Stimulated activated naive B cell treated with anti-CD40 and anti-IgM and Interleukin-4, amounts not matched to agents 10 μg/mL and 1 μg/mL and 100 μg/mL, for 72 hours (primary cell): ENCODE measurements at regions not wholly inside any gene's neighbourhood (a gene's known extent, or its start where the extent isn't known, plus 50 kb on each side); places are given as distances from the start of the nearest gene placed in this dataset.
"Not testable (repeated sequence)": the region's sequence is repeated elsewhere in the genome, so short reads cannot be mapped to it uniquely, and the experiment has no call there.

Experiments
- ATAC-seq, 2 donors: fragments of 150-1000 bp; cut with Tn5 transposase; replicated peaks; 2 replicates each; pipeline ENCODE4 v1.10.0; 2021; ENCODE audit warnings: moderate library complexity in 1 of 2
- DNase-seq: peaks from one replicate; pipeline ENCODE4 v3.0.0; 2021
- H3K27ac Mint-ChIP-seq: one replicate; pipeline ENCODE4 v1.8.0; 2022; ENCODE audit warnings: mild to moderate bottlenecking, mixed read lengths
- H3K27me3 Mint-ChIP-seq, 2 donors: one replicate each; pipeline ENCODE4 v1.8.0; 2022; ENCODE audit warnings: mixed read lengths in 2 of 2
- H3K36me3 Mint-ChIP-seq, 2 donors: one replicate each; pipeline ENCODE4 v1.8.0; 2022; ENCODE audit warnings: mixed read lengths in 2 of 2, mild to moderate bottlenecking in 1 of 2
- H3K4me1 Mint-ChIP-seq, 2 donors: one replicate each; pipeline ENCODE4 v1.8.0; 2022; ENCODE audit warnings: mixed read lengths in 2 of 2, mild to moderate bottlenecking in 1 of 2
- H3K4me3 Mint-ChIP-seq, 2 donors: one replicate each; pipeline ENCODE4 v1.8.0; 2022; ENCODE audit warnings: mild to moderate bottlenecking in 2 of 2, mixed read lengths in 2 of 2, moderate library complexity in 1 of 2
- H3K9me3 Mint-ChIP-seq, 2 donors: one replicate each; pipeline ENCODE4 v1.8.0; 2022; ENCODE audit warnings: mixed read lengths in 2 of 2, mild to moderate bottlenecking in 1 of 2

GRCh38 chr3:181534781-181535221, 176.9 kb upstream of the SOX2 start:
- Mint-ChIP-seq H3K9me3 (no peaks in the 10 kb centered on the region), H3K27me3 (no peaks in the 10 kb centered on the region), H3K36me3 (no peaks in the 10 kb centered on the region), H3K27ac (no peak overlapping the region), H3K4me3 (no peak overlapping the region), H3K4me1 (no peaks in the 10 kb centered on the region)
- ATAC-seq (no peak), DNase-seq (no peak)

- Mint-ChIP-seq H3K4me1 (no peaks in the 10 kb centered on the region), H3K27ac (no peak overlapping the region), H3K27me3 (no peaks in the 10 kb centered on the region), H3K4me3 (no peak overlapping the region), H3K9me3 (no peaks in the 10 kb centered on the region), H3K36me3 (no peaks in the 10 kb centered on the region)
- ATAC-seq, result no peak
- DNase-seq, result no peak
These were observed 177.9 kb upstream of the SOX2 start for GRCh38 chr3:181533811-181534210.

- Mint-ChIP-seq H3K36me3 (no peaks in the 10 kb centered on the region), H3K4me1 (no peaks in the 10 kb centered on the region), H3K27ac (no peak overlapping the region), H3K9me3 (peaks cover 4 to 8% of the 10 kb centered on the region in 2 donors), H3K27me3 (no peaks in the 10 kb centered on the region), H3K4me3 (no peak overlapping the region)
- DNase-seq (no peak), ATAC-seq (no peak)
These were observed 181.1 kb upstream of the SOX2 start for GRCh38 chr3:181530584-181530983.

- Mint-ChIP-seq H3K4me1 (no peaks in the 10 kb centered on the region), H3K27me3 (no peaks in the 10 kb centered on the region), H3K9me3 (peaks cover 12 to 24% of the 10 kb centered on the region in 2 donors), H3K27ac (no peak overlapping the region), H3K36me3 (no peaks in the 10 kb centered on the region), H3K4me3 (no peak overlapping the region)
- ATAC-seq (no peak), DNase-seq (no peak)
These were observed 189.9 kb upstream of the SOX2 start for GRCh38 chr3:181521831-181522230.

GRCh38 chr3:181518222-181518621, 193.5 kb upstream of the SOX2 start:
- Mint-ChIP-seq H3K27me3 (no peaks in the 10 kb centered on the region), H3K27ac (no peak overlapping the region), H3K9me3 (peaks cover 8 to 18% of the 10 kb centered on the region in 2 donors), H3K4me3 (no peak overlapping the region), H3K36me3 (no peaks in the 10 kb centered on the region), H3K4me1 (no peaks in the 10 kb centered on the region)
- ATAC-seq (no peak), DNase-seq (no peak)

GRCh38 chr3:181512787-181513186, 198.9 kb upstream of the SOX2 start:
- Mint-ChIP-seq H3K27me3 (no peaks in the 10 kb centered on the region), H3K9me3 (peaks cover 24 to 41% of the 10 kb centered on the region in 2 donors), H3K36me3 (no peaks in the 10 kb centered on the region), H3K4me3 (no peak overlapping the region), H3K4me1 (no peaks in the 10 kb centered on the region), H3K27ac (no peak overlapping the region)
- DNase-seq (no peak), ATAC-seq (no peak)

DNA sequence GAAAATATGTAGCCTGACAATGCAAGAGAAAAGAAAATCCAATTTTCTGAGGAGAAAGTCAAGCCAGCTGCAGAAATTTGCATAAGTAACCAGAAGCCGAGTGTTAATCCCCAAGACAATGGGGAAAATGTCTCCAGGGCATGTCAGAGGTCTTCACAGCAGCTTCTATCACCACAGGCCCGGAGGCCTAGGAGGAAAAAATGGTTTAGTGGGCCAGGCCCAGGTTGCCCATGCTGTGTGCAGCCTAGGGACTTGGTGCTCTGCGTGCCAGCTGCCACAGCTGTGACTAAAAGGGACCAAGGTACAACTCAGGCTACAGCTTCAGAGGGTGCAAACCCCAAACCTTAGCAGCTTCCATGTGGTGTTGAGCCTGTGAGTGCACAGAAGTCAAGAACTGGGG, 201.2 kb upstream of the SOX2 start:
- ATAC-seq (no peak), DNase-seq (no peak)
- H3K27me3 Mint-ChIP-seq, result no peaks in the 10 kb centered on the region
- H3K4me3 Mint-ChIP-seq, result no peak overlapping the region
- no peaks in the 10 kb centered on the region for H3K36me3 Mint-ChIP-seq
- no peak overlapping the region for H3K27ac Mint-ChIP-seq
- H3K4me1 Mint-ChIP-seq, result no peaks in the 10 kb centered on the region
- peaks cover 22 to 34% of the 10 kb centered on the region in 2 donors for H3K9me3 Mint-ChIP-seq

DNA sequence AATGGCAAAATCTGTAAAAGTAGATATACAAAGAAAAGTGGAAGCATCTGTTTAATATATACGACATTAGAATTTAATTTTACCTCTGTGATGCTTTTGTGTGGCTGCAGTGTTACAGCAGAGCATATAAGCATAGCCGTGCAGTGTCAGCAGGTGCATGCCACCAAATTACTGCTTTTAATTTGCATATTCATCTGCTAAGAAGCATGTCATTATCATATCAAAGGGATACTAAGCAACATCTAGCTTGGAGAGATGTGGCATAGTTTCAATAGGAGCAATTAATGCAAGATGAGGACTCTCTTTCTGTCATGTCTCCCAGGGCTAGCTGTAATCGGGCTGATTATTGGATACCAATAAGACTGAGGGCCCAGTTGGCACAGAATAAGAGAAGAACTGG, 214.4 kb upstream of the SOX2 start:
- Mint-ChIP-seq H3K4me1 (no peaks in the 10 kb centered on the region), H3K36me3 (no peaks in the 10 kb centered on the region), H3K27me3 (no peaks in the 10 kb centered on the region), H3K4me3 (no peak overlapping the region), H3K27ac (no peak overlapping the region), H3K9me3 (no peaks in the 10 kb centered on the region)
- no peak for DNase-seq
- no peak for ATAC-seq

DNA sequence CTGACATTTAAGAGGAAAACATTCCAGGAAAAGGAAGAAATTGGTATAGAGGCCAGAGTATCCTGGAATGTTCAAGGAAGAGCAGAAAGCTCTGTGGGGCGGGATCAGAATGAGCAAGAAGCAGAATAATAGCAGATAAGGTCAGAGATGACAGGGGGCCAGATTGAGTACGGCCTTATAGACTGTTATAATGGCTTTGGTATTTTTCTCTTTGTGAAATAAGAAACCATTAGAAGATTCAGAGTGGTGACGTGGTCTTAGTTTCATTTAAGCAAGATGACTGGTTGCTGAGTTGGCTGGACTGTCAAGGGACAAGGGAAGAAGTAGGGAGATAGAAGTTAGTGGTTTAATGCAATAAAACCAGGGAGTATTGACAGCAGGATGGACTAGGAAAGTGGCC, 218.3 kb upstream of the SOX2 start:
- Mint-ChIP-seq H3K9me3 (no peaks in the 10 kb centered on the region), H3K36me3 (no peaks in the 10 kb centered on the region), H3K27me3 (no peaks in the 10 kb centered on the region), H3K4me1 (no peaks in the 10 kb centered on the region), H3K27ac (no peak overlapping the region), H3K4me3 (no peak overlapping the region)
- ATAC-seq, result no peak
- DNase-seq, result no peak

DNA sequence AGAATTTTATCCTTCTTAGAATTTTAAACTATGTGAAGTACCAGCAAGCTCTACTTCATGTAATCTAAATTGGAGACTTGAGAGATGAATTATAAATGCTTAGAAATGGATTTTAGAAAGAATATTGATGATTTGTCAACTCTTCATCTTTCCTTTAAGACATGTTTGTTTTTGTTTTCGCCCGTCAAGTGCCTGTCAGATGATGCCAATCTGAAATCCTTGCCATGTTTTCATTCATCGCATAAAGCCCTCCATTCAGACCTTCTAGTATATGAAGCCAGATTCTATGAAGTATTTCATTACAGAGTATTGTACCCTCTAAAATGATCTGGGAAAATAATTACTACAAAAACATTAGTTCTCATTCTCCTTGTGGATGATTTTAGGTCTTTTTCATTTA, 223.2 kb upstream of the SOX2 start:
- DNase-seq (no peak), ATAC-seq (no peak)
- H3K4me1 Mint-ChIP-seq, result no peaks in the 10 kb centered on the region
- no peaks in the 10 kb centered on the region for H3K9me3 Mint-ChIP-seq
- H3K36me3 Mint-ChIP-seq, result no peaks in the 10 kb centered on the region
- no peaks in the 10 kb centered on the region for H3K27me3 Mint-ChIP-seq
- H3K4me3 Mint-ChIP-seq, result no peak overlapping the region
- H3K27ac Mint-ChIP-seq, result no peak overlapping the region

DNA sequence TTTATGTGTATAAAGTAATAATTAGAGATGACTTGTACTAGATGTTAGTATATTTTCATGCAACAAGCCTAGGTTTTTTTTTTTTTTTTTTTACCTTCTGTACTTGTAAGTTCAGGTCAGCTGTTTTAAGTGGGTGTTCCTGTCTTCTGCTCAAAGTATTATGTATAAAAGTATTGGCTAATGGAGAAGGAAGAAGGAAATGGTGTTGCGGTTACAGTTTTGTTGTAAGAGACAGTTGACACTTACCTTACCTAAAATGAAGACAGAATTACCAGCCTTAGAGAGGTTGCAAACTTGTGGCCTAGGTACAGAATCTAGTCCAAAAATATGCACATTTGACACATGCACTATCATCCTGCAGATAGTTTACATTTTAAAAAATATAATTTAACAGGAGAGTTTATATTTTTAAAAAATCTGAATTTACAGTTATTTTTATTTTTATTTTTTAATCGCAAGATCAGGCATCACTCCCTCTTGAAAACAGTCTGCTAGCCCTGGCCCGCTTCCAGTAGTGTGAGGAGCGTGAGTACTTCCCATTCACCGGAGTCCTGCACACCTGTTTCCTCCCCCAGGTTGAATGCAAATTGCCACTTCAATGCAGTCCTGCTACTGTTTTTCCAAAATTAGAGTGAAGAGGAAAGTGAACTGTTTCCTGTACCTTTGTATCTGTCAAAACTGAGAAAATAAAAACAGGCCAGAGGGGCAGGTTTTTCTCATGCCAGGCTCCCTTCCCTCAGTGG, 224.3 kb upstream of the SOX2 start:
- Mint-ChIP-seq H3K27me3 (no peaks in the 10 kb centered on the region), H3K9me3 (no peaks in the 10 kb centered on the region), H3K36me3 (no peaks in the 10 kb centered on the region), H3K27ac (no peak overlapping the region), H3K4me1 (no peaks in the 10 kb centered on the region), H3K4me3 (no peak overlapping the region)
- DNase-seq (no peak), ATAC-seq (no peak)

- ATAC-seq, result no peak
These were observed 225.4 kb upstream of the SOX2 start for GRCh38 chr3:181486141-181486885.

GRCh38 chr3:181484026-181484425, 227.7 kb upstream of the SOX2 start:
- no peaks in the 10 kb centered on the region for H3K36me3 Mint-ChIP-seq
- H3K4me1 Mint-ChIP-seq, result no peaks in the 10 kb centered on the region
- DNase-seq (no peak), ATAC-seq (no peak)
- H3K27ac Mint-ChIP-seq, result no peak overlapping the region
- no peak overlapping the region for H3K4me3 Mint-ChIP-seq
- H3K27me3 Mint-ChIP-seq, result no peaks in the 10 kb centered on the region
- H3K9me3 Mint-ChIP-seq, result peaks cover 0 to 8% of the 10 kb centered on the region in 2 donors

More at GRCh38 chr3:181486141-181486885, 225.4 kb upstream of the SOX2 start:
- Mint-ChIP-seq H3K9me3 (peaks cover 0 to 4% of the 10 kb centered on the region in 2 donors), H3K27ac (no peak overlapping the region), H3K36me3 (no peaks in the 10 kb centered on the region), H3K4me1 (no peaks in the 10 kb centered on the region), H3K27me3 (no peaks in the 10 kb centered on the region), H3K4me3 (no peak overlapping the region)
- no peak for DNase-seq

- not testable (repeated sequence) for H3K27me3 Mint-ChIP-seq, H3K36me3 Mint-ChIP-seq, H3K27ac Mint-ChIP-seq, H3K4me3 Mint-ChIP-seq, H3K4me1 Mint-ChIP-seq, DNase-seq, ATAC-seq
- peaks cover 28% of the 10 kb centered on the region in 2 donors for H3K9me3 Mint-ChIP-seq
These were observed 236.6 kb upstream of the SOX2 start for GRCh38 chr3:181475146-181475545.

DNA sequence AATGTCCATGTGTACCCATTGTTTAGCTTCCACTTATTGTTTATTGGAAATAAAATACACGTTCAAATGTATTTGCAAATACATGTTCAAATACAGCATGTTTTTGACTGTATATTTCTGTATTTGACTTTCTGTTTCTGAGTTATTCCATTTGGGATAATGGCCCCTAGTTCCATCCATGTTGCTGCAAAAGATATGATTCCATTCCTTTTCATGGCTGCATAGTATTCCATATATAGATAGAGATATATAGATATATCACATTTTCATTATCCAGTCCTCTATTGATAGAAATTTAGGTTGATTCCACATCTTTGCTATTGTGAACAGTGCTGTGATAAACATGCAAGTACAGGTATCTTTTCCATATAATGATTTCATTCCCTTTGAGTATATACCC, 241.4 kb upstream of the SOX2 start:
- Mint-ChIP-seq H3K27ac (no peak overlapping the region), H3K4me1 (no peaks in the 10 kb centered on the region), H3K4me3 (no peak overlapping the region), H3K27me3 (no peaks in the 10 kb centered on the region), H3K9me3 (peaks cover 18 to 19% of the 10 kb centered on the region in 2 donors), H3K36me3 (no peaks in the 10 kb centered on the region)
- DNase-seq (no peak), ATAC-seq (no peak)
